Putamen (tissue), 1 donor: ENCODE measurements at regions not wholly inside any gene's neighbourhood (a gene's known extent, or its start where the extent isn't known, plus 50 kb on each side); places are given as distances from the start of the nearest gene placed in this dataset.
A peak's percentile ranks its signal among the peaks of the same experiment; 100 is the strongest.
"Not testable (repeated sequence)": the region's sequence is repeated elsewhere in the genome, so short reads cannot be mapped to it uniquely, and the experiment has no call there.

ENCODE experiments used
- DNase-seq: peaks from one replicate; pipeline ENCODE4 v3.0.0-alpha.2; 2016; ENCODE audit warnings: low spot score

DNA sequence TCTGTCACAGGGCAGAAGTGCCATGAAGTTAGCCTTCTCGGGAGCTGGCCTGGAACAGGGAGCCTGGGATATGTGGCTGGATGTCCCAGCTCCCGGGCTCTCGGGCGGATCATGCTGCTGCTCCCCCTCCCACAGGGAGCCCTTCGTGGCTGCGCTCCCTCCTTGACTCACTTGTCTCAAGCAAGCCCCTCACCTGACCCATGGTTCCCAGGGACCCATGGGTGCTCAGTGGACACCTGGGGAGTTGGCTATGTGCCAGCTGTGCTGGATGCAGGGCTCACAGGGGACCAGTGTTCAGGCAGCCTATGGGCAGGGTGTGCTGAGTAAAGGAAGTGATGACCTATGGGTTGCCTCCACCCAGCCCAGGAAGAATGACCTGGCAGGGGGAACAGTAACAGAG lies 213.1 kb upstream of the SGCG start:
- no peak for DNase-seq

- DNase-seq, result no peak
Measured at GRCh38 chr13:22979952-22980351, 200.8 kb upstream of the SGCG start.

DNA sequence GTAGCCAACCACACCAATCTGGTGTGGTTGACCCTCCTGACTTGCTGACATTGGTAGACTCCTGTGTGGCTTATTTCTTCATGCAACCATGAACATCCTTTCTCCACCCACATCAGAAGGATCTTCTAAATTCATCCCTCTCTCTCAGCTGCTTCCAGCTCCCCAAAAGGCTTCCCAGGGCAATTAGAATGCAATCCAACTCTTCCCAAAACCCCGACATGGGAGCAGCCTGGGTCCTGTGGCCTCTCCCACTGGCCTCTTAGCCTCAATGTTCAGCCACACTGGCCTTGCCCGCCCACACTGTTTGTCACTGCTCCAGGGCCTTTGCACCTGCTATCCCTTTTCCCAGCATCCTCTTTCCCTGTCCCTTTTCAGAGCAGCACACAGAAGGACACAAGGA lies 199.8 kb upstream of the SGCG start:
- no peak for DNase-seq

DNA sequence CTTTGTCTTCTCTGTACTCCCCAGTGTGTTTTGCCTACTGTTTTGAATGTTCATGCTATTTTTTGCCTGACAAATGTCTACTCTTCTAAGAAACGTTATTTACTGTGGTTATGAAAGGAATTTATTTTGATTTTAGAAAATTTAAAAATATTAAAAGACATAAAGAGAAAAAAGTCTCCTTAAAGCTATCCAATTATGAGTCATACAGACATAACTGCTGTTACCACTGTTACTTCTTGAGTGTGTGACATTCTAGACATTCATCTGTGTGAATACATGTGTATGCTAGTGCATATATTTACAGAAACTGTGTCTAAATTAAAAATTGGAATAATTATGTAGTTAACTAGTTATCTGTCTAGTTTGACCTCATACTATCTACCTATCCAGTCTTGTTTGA lies 187.6 kb upstream of the SGCG start:
- no peak for DNase-seq

- no peak for DNase-seq
Measured at GRCh38 chr13:23003446-23003845, 177.3 kb upstream of the SGCG start.

- DNase-seq, result no peak
Measured at GRCh38 chr13:23007426-23007825, 173.4 kb upstream of the SGCG start.

DNA sequence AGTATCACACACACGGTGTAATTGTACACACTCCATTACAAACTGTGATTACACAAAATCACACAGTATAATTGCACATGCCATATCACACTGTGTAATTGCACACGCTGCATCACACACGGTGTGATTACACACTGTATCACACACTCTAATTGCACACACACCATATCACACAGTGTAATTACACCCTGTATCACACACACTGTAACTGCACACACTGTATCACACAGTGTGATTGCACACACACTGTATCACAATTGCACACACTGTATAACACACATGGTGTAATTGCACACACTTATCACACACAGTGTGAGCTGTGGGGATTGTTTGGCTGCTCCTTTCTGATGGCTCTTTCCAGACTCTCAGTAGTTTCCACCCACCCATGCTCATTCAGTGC lies 162.6 kb upstream of the SGCG start:
- DNase-seq, result no peak

- DNase-seq, result peak; percentile 19
Measured at GRCh38 chr13:23020246-23020843, 160.4 kb upstream of the SGCG start.

DNA sequence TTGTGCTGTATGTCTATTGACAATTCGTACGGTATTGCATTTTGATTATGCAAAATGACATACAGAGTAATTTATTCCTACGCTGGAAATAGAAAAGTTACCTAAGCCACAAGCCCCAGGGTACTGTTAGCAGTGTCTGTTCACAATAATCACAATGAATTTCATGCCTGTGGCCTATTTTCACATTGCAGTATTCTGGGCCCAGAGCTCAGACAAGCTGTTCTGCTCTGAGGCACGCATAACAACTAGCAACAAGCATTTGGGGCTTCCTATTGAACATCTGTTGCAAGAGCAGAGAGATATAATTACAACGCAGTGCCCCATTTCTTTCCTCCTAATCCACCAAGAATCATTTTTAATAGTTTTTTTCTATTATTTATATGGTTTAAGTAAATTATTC lies 158.9 kb upstream of the SGCG start:
- DNase-seq, result no peak

GRCh38 chr13:23022704-23023103 lies 158.1 kb upstream of the SGCG start:
- no peak for DNase-seq

GRCh38 chr13:23025864-23026608 lies 154.7 kb upstream of the SGCG start:
- DNase-seq, result no peak

GRCh38 chr13:23039266-23039935 lies 141.4 kb upstream of the SGCG start:
- DNase-seq, result no peak

DNA sequence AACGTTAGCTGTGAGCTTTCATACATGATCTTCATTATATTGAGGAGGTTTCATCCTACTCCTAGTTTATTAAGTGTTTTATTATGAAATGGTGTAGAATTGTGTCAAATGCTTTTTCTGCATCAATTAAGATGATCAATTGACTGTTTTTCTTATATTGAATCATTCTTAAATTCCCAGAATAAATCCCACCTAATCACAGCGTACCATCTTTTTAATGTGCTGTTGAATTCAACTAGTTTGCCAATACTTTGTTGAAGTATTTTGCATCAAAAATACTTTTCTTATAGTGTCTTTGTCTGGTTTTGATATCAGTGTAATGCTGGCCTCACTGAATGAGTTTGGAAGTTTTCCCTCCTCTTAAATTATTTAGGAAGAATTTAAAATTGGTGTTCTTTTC lies 138.6 kb upstream of the SGCG start:
- DNase-seq, result no peak

GRCh38 chr13:23044906-23045305 lies 135.9 kb upstream of the SGCG start:
- no peak for DNase-seq

GRCh38 chr13:23050126-23050525 lies 130.7 kb upstream of the SGCG start:
- DNase-seq, result no peak

DNA sequence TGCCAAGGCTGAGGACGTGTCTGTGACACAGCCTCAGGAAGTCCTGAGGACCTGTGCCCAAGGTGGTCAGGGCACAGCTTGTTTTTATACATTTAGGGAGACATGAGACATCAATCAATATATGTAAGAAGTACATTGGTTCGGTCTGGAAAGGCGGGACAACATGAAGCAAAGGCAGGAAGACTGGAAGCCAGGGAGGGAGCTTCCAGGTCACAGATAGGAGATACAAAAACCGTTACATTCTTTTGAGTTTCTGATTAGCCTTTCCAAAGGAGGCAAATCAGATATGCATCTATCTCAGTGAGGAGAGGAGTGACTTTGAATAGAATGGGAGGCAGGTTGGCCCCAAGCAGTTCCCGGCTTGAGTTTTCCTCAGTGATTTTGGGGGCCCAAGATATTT lies 127.1 kb upstream of the SGCG start:
- DNase-seq, result not testable (repeated sequence)

DNA sequence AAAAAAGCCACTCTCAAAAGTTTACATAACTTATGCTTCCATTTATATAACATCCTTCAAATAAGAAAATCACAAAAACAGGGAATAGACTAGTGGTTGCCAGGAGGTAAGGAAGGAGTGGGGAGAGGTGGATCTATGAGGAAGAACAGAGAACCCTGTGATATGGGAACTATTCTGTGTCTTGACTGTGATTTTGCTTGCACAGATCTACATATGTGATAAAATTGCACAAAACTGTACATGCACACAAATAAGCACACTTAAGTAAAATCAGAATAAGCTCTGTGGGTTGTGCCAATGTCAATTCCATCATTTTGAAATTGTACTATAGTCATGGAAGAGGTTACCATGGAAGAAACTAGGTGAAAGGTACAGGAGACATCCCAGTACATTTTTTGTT lies 121.6 kb upstream of the SGCG start:
- DNase-seq, result no peak

- DNase-seq, result no peak
Measured at GRCh38 chr13:23060959-23061358, 119.8 kb upstream of the SGCG start.

GRCh38 chr13:23067129-23067528 lies 113.7 kb upstream of the SGCG start:
- no peak for DNase-seq

DNA sequence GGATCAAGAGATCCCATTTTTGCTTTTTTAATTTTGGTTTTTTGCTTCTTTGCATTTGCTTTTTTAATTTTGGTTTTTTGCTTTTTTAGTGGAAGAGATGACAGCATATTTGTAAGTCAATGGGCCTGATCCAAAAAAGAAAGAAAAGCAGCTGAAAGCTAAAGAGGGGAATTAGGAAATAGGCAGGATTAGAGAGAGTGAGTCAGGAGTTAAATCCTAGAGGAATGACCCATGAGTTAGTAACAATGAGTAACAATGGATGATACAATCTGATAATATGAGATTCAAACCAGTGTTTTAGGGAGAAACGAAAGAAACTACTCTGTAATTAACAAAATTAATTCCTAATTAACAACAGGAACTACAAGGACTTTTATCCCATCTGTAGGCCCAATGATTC lies 111.2 kb upstream of the SGCG start:
- no peak for DNase-seq

GRCh38 chr13:23074075-23074828 lies 106.5 kb upstream of the SGCG start:
- DNase-seq, result no peak

- DNase-seq, result no peak
Measured at GRCh38 chr13:23081220-23081619, 99.6 kb upstream of the SGCG start.

- DNase-seq, result peak; percentile 1
Measured at GRCh38 chr13:23081901-23082300, 98.9 kb upstream of the SGCG start.
